SK-N-SH treated with all-trans-retinoic acid at 6 μM for 48 hours (cell line): ENCODE measurements at regions not wholly inside any gene's neighbourhood (a gene's known extent, or its start where the extent isn't known, plus 50 kb on each side); places are given as distances from the start of the nearest gene placed in this dataset.

Experiments
- ARNTL ChIP-seq: fragments of 450-650 bp; formaldehyde crosslinking; IDR thresholded peaks from 2 replicates; pipeline ENCODE4 v1.5.0; 2020; ENCODE audit warnings: low read depth, mild to moderate bottlenecking, moderate library complexity, borderline replicate concordance
- BACH2 ChIP-seq: fragments of 250-450 bp; sonication (Bioruptor Pico); IDR thresholded peaks from 2 replicates; pipeline ENCODE4 v1.9.0; 2021; ENCODE audit warnings: mild to moderate bottlenecking, borderline replicate concordance
- CSDC2 ChIP-seq: fragments of 250-450 bp; sonication (Bioruptor Pico); IDR thresholded peaks from 2 replicates; pipeline ENCODE4 v1.5.0; 2020; ENCODE audit warnings: mild to moderate bottlenecking, moderate library complexity
- CSRNP3 ChIP-seq: fragments of 250-450 bp; sonication (Bioruptor Pico); IDR thresholded peaks from 2 replicates; pipeline ENCODE4 v1.5.1; 2021; ENCODE audit warnings: mild to moderate bottlenecking, moderate library complexity
- ESRRG ChIP-seq: fragments of 250-450 bp; sonication (Bioruptor Pico); IDR thresholded peaks from 2 replicates; pipeline ENCODE4 v1.6.1; 2021; ENCODE audit warnings: mild to moderate bottlenecking
- PATZ1 ChIP-seq: fragments of 250-450 bp; sonication (Bioruptor Pico); IDR thresholded peaks from 2 replicates; pipeline ENCODE4 v1.8.0; 2020; ENCODE audit warnings: mild to moderate bottlenecking, moderate library complexity, borderline replicate concordance
- SNAI2 ChIP-seq: fragments of 250-450 bp; sonication (Bioruptor Pico); IDR thresholded peaks from 2 replicates; pipeline ENCODE4 v1.5.0; 2020; ENCODE audit warnings: mild to moderate bottlenecking, moderate library complexity
- TCF4 ChIP-seq: fragments of 250-450 bp; sonication (Bioruptor Pico); IDR thresholded peaks from 2 replicates; pipeline ENCODE4 v1.8.0; 2021; ENCODE audit warnings: mild to moderate bottlenecking, moderate library complexity, borderline replicate concordance
- ZFP3 ChIP-seq: fragments of 250-450 bp; sonication (Bioruptor Pico); IDR thresholded peaks from 2 replicates; pipeline ENCODE4 v1.5.0; 2020; ENCODE audit warnings: mild to moderate bottlenecking, moderate library complexity
- ZFP30 ChIP-seq: fragments of 450-650 bp; formaldehyde crosslinking; IDR thresholded peaks from 2 replicates; pipeline ENCODE4 v1.5.0; 2022; ENCODE audit warnings: mild to moderate bottlenecking, moderate library complexity
- ZNF565 ChIP-seq: fragments of 450-650 bp; formaldehyde crosslinking; conservative IDR thresholded peaks from 2 replicates; pipeline ENCODE4 v1.5.0; 2020; ENCODE audit warnings: low read depth, mild to moderate bottlenecking, moderate library complexity
- ZNF70 ChIP-seq: fragments of 450-650 bp; formaldehyde crosslinking; IDR thresholded peaks from 2 replicates; pipeline ENCODE4 v1.5.0; 2020; ENCODE audit warnings: mild to moderate bottlenecking, moderate library complexity

GRCh38 chr2:118295592-118296390, 207.5 kb downstream of the INSIG2 start:
- TF ChIP-seq ZNF565 (CRISPR knock-in tag) (no peak), SNAI2 (CRISPR knock-in tag) (no peak), ARNTL (CRISPR knock-in tag) (no peak), ZFP3 (no peak), PATZ1 (CRISPR knock-in tag) (no peak), CSRNP3 (CRISPR knock-in tag) (no peak), TCF4 (CRISPR knock-in tag) (no peak), ESRRG (CRISPR knock-in tag) (no peak), ZFP30 (no peak), ZNF70 (CRISPR knock-in tag) (no peak), CSDC2 (no peak), BACH2 (CRISPR knock-in tag) (no peak)
